Activated B cell treated with CpG ODN at 0.5 μM for 24 hours (primary cell): ENCODE measurements at regions not wholly inside any gene's neighbourhood (a gene's known extent, or its start where the extent isn't known, plus 50 kb on each side); places are given as distances from the start of the nearest gene placed in this dataset.

Experiments used
- ATAC-seq: fragments of 200-7000 bp; cut with Tn5 transposase; one replicate; pipeline ENCODE4 v1.10.0; 2021; ENCODE audit warnings: low read depth, mild to moderate bottlenecking, moderate library complexity
- CTCF ChIA-PET: fragments of 350-600 bp; sonication (Branson Sonifier 250); formaldehyde crosslinking; loops from one replicate; lab custom pipeline; 2021; ENCODE audit warnings: antibody characterized with exemption; lab: Charles Lee
- POLR2A ChIA-PET: fragments of 350-600 bp; sonication (Branson Sonifier 250); formaldehyde crosslinking; loops from one replicate; lab custom pipeline; 2021; ENCODE audit warnings: antibody characterized with exemption; lab: Charles Lee
- DNase-seq: peaks from one replicate; pipeline ENCODE4 v3.0.0; 2022
- H3K27ac Mint-ChIP-seq: one replicate; pipeline ENCODE4 v1.8.0; 2020; ENCODE audit warnings: mixed read lengths
- H3K27me3 Mint-ChIP-seq: one replicate; pipeline ENCODE4 v1.8.0; 2021; ENCODE audit warnings: mixed read lengths
- H3K36me3 Mint-ChIP-seq: one replicate; pipeline ENCODE4 v1.8.0; 2021; ENCODE audit warnings: low read depth, mixed read lengths
- H3K4me1 Mint-ChIP-seq: one replicate; pipeline ENCODE4 v1.8.0; 2021; ENCODE audit warnings: mixed read lengths
- H3K4me3 Mint-ChIP-seq: one replicate; pipeline ENCODE4 v1.8.0; 2020; ENCODE audit warnings: mild to moderate bottlenecking, mixed read lengths
- H3K9me3 Mint-ChIP-seq: one replicate; pipeline ENCODE4 v1.8.0; 2020; ENCODE audit warnings: mixed read lengths
- CTCF ChIP-seq: fragments of 200-600 bp; IDR thresholded peaks from one replicate; pipeline ENCODE4 v1.8.0; 2022; ENCODE audit warnings: antibody characterized with exemption, mild to moderate bottlenecking
- intact Hi-C: fragments of 100-400 bp; cut with micrococcal nuclease; formaldehyde crosslinking; loops from one replicate; pipeline ENCODE4 v1.15.1; 2024

GRCh38 chr16:86287664-86288201 is 222.6 kb upstream of the FOXF1 start:
- no peak for TF ChIP-seq CTCF
- H3K27ac Mint-ChIP-seq, result no peak overlapping the region
- no peaks in the 10 kb centered on the region for H3K4me1 Mint-ChIP-seq
- no peak overlapping the region for H3K4me3 Mint-ChIP-seq
- no peaks in the 10 kb centered on the region for H3K36me3 Mint-ChIP-seq
- ChIA-PET POLR2A (no interaction called here), CTCF (no interaction called here)
- ATAC-seq (no peak), DNase-seq (no peak)
- H3K9me3 Mint-ChIP-seq, result no peaks in the 10 kb centered on the region
- peaks cover 80% of the 10 kb centered on the region for H3K27me3 Mint-ChIP-seq
- intact Hi-C loops, result no loop called here

GRCh38 chr16:86288716-86289294 is 221.5 kb upstream of the FOXF1 start:
- ChIA-PET CTCF (no interaction called here), POLR2A (no interaction called here)
- H3K36me3 Mint-ChIP-seq, result no peaks in the 10 kb centered on the region
- no peak overlapping the region for H3K4me3 Mint-ChIP-seq
- no peaks in the 10 kb centered on the region for H3K9me3 Mint-ChIP-seq
- intact Hi-C loops, result no loop called here
- H3K4me1 Mint-ChIP-seq, result no peaks in the 10 kb centered on the region
- ATAC-seq (no peak), DNase-seq (no peak)
- H3K27me3 Mint-ChIP-seq, result peaks cover 77% of the 10 kb centered on the region
- TF ChIP-seq CTCF, result no peak
- no peak overlapping the region for H3K27ac Mint-ChIP-seq

GRCh38 chr16:86289304-86289703 is 221.0 kb upstream of the FOXF1 start:
- no peaks in the 10 kb centered on the region for H3K4me1 Mint-ChIP-seq
- no peaks in the 10 kb centered on the region for H3K9me3 Mint-ChIP-seq
- no peaks in the 10 kb centered on the region for H3K36me3 Mint-ChIP-seq
- ATAC-seq (no peak), DNase-seq (no peak)
- peaks cover 75% of the 10 kb centered on the region for H3K27me3 Mint-ChIP-seq
- ChIA-PET POLR2A (no interaction called here), CTCF (no interaction called here)
- intact Hi-C loops, result no loop called here
- no peak for TF ChIP-seq CTCF
- no peak overlapping the region for H3K4me3 Mint-ChIP-seq
- no peak overlapping the region for H3K27ac Mint-ChIP-seq

- peaks cover 73% of the 10 kb centered on the region for H3K27me3 Mint-ChIP-seq
- DNase-seq (no peak), ATAC-seq (no peak)
- H3K36me3 Mint-ChIP-seq, result no peaks in the 10 kb centered on the region
- H3K4me3 Mint-ChIP-seq, result no peak overlapping the region
- no peaks in the 10 kb centered on the region for H3K4me1 Mint-ChIP-seq
- TF ChIP-seq CTCF, result no peak
- intact Hi-C loops, result no loop called here
- CTCF ChIA-PET, result no interaction called here
- POLR2A ChIA-PET, result no interaction called here
- no peaks in the 10 kb centered on the region for H3K9me3 Mint-ChIP-seq
- no peak overlapping the region for H3K27ac Mint-ChIP-seq
These were observed 220.4 kb upstream of the FOXF1 start for GRCh38 chr16:86289907-86290306.

- no peak for DNase-seq
- no peak for TF ChIP-seq CTCF
- H3K4me1 Mint-ChIP-seq, result no peaks in the 10 kb centered on the region
- intact Hi-C loops, result no loop called here
- no peak overlapping the region for H3K27ac Mint-ChIP-seq
- CTCF ChIA-PET, result no interaction called here
- no peaks in the 10 kb centered on the region for H3K36me3 Mint-ChIP-seq
- peaks cover 70% of the 10 kb centered on the region for H3K27me3 Mint-ChIP-seq
- POLR2A ChIA-PET, result no interaction called here
- H3K9me3 Mint-ChIP-seq, result no peaks in the 10 kb centered on the region
- no peak overlapping the region for H3K4me3 Mint-ChIP-seq
- ATAC-seq, result no peak
These were observed 218.8 kb upstream of the FOXF1 start for GRCh38 chr16:86291491-86291890.
